ENCODE measurements at regions not wholly inside any gene's neighbourhood (a gene's known extent, or its start where the extent isn't known, plus 50 kb on each side); places are given as distances from the start of the nearest gene placed in this dataset.

GRCh38 chr14:96683562-96684289, 113.5 kb upstream of the VRK1 start:
- no peak overlapping the region for H3K4me3 ChIP-seq (ENCODE audit: insufficient read depth, low read depth, low read length)
- H3K9me3 ChIP-seq (ENCODE audit: insufficient read depth, low read depth, low read length), result peaks cover 5% of the 10 kb centered on the region
- no peak overlapping the region for H3K4me3 Mint-ChIP-seq (ENCODE audit: unreplicated experiment)
- H3K9me3 Mint-ChIP-seq (ENCODE audit: unreplicated experiment), result peaks cover 3% of the 10 kb centered on the region
- FAIRE-seq (no peak), DNase-seq (ENCODE audit: low read depth) (no peak)
- no peak for TF ChIP-seq EZH2 (IDR thresholded peaks at IDR 0.05; ENCODE audit: insufficient read depth, low read length)
- TF ChIP-seq, protein P1, sequence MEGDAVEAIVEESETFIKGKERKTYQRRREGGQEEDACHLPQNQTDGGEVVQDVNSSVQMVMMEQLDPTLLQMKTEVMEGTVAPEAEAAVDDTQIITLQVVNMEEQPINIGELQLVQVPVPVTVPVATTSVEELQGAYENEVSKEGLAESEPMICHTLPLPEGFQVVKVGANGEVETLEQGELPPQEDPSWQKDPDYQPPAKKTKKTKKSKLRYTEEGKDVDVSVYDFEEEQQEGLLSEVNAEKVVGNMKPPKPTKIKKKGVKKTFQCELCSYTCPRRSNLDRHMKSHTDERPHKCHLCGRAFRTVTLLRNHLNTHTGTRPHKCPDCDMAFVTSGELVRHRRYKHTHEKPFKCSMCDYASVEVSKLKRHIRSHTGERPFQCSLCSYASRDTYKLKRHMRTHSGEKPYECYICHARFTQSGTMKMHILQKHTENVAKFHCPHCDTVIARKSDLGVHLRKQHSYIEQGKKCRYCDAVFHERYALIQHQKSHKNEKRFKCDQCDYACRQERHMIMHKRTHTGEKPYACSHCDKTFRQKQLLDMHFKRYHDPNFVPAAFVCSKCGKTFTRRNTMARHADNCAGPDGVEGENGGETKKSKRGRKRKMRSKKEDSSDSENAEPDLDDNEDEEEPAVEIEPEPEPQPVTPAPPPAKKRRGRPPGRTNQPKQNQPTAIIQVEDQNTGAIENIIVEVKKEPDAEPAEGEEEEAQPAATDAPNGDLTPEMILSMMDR (IDR thresholded peaks at IDR 0.05; ENCODE audit: insufficient read depth, low read depth, low read length), result no peak
- no peaks in the 10 kb centered on the region for H3K4me1 ChIP-seq (ENCODE audit: insufficient read depth, low read length)
- H3K9ac ChIP-seq (ENCODE audit: low read length), result no peak overlapping the region
- no peak overlapping the region for H2AFZ ChIP-seq (ENCODE audit: low read depth, low read length)
- H3K79me2 ChIP-seq (ENCODE audit: insufficient read depth, low read length), result no peaks in the 10 kb centered on the region
- no peaks in the 10 kb centered on the region for H3K36me3 ChIP-seq (ENCODE audit: insufficient read depth, low read length)
- peaks cover 10% of the 10 kb centered on the region for H3K27me3 Mint-ChIP-seq (ENCODE audit: low read depth, unreplicated experiment)
- H3K27ac ChIP-seq (ENCODE audit: low read depth, low read length), result no peak overlapping the region
- no peaks in the 10 kb centered on the region for H4K20me1 ChIP-seq (ENCODE audit: insufficient read depth, low read length)
- no peak overlapping the region for H3K4me2 ChIP-seq (ENCODE audit: low read length)
- no peaks in the 10 kb centered on the region for H3K4me1 Mint-ChIP-seq (ENCODE audit: low read depth, unreplicated experiment)
- no peak overlapping the region for H3K27ac Mint-ChIP-seq (ENCODE audit: unreplicated experiment)
- H3K27me3 ChIP-seq (ENCODE audit: insufficient read depth, low read length), result no peaks in the 10 kb centered on the region
- H3K36me3 Mint-ChIP-seq (ENCODE audit: low read depth, unreplicated experiment), result no peaks in the 10 kb centered on the region

DNA sequence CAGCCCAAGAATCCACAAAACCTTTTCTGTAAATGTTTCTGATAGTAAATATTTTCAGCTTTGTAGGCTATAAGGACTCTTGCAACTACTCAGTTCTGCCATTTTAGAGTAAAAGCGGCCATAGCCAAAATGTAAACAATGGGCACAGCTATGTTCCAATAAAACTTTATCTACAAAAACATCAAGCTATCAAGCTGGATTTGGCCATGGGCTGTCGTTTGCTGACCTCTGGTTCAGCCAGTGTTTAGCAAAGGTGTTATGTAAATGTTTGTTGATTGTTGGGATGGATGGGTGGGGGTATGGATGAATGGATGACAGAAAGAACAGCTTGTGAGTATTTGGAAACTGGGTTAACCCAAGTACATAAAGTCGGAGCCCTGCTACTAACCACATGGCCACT, 111.1 kb upstream of the VRK1 start:
- FAIRE-seq (no peak), DNase-seq (ENCODE audit: low read depth) (no peak)
- Histone ChIP-seq H3K9me3 (ENCODE audit: insufficient read depth, low read depth, low read length) (peaks cover 5% of the 10 kb centered on the region), H3K4me2 (ENCODE audit: low read length) (no peak overlapping the region), H3K4me1 (ENCODE audit: insufficient read depth, low read length) (no peaks in the 10 kb centered on the region), H3K27me3 (ENCODE audit: insufficient read depth, low read length) (no peaks in the 10 kb centered on the region), H3K79me2 (ENCODE audit: insufficient read depth, low read length) (no peaks in the 10 kb centered on the region), H3K27ac (ENCODE audit: low read depth, low read length) (no peak overlapping the region), H2AFZ (ENCODE audit: low read depth, low read length) (no peak overlapping the region), H4K20me1 (ENCODE audit: insufficient read depth, low read length) (no peaks in the 10 kb centered on the region), H3K9ac (ENCODE audit: low read length) (no peak overlapping the region), H3K36me3 (ENCODE audit: insufficient read depth, low read length) (no peaks in the 10 kb centered on the region), H3K4me3 (ENCODE audit: insufficient read depth, low read depth, low read length) (no peak overlapping the region)
- Mint-ChIP-seq H3K36me3 (ENCODE audit: low read depth, unreplicated experiment) (no peaks in the 10 kb centered on the region), H3K9me3 (ENCODE audit: unreplicated experiment) (peaks cover 3% of the 10 kb centered on the region), H3K4me1 (ENCODE audit: low read depth, unreplicated experiment) (no peaks in the 10 kb centered on the region), H3K27ac (ENCODE audit: unreplicated experiment) (no peak overlapping the region), H3K4me3 (ENCODE audit: unreplicated experiment) (no peak overlapping the region), H3K27me3 (ENCODE audit: low read depth, unreplicated experiment) (peaks cover 13% of the 10 kb centered on the region)
- TF ChIP-seq, protein P1 (IDR thresholded peaks at IDR 0.05; ENCODE audit: insufficient read depth, low read depth, low read length), result no peak
- TF ChIP-seq EZH2 (IDR thresholded peaks at IDR 0.05; ENCODE audit: insufficient read depth, low read length), result no peak

GRCh38 chr14:96688629-96689028, 108.6 kb upstream of the VRK1 start:
- Histone ChIP-seq H3K4me2 (ENCODE audit: low read length) (no peak overlapping the region), H3K4me3 (ENCODE audit: insufficient read depth, low read depth, low read length) (no peak overlapping the region), H3K9ac (ENCODE audit: low read length) (no peak overlapping the region), H3K27me3 (ENCODE audit: insufficient read depth, low read length) (no peaks in the 10 kb centered on the region), H4K20me1 (ENCODE audit: insufficient read depth, low read length) (no peaks in the 10 kb centered on the region), H3K79me2 (ENCODE audit: insufficient read depth, low read length) (no peaks in the 10 kb centered on the region), H3K4me1 (ENCODE audit: insufficient read depth, low read length) (no peaks in the 10 kb centered on the region), H2AFZ (ENCODE audit: low read depth, low read length) (no peak overlapping the region), H3K9me3 (ENCODE audit: insufficient read depth, low read depth, low read length) (peaks cover 2% of the 10 kb centered on the region), H3K36me3 (ENCODE audit: insufficient read depth, low read length) (no peaks in the 10 kb centered on the region), H3K27ac (ENCODE audit: low read depth, low read length) (no peak overlapping the region)
- H3K27me3 Mint-ChIP-seq (ENCODE audit: low read depth, unreplicated experiment), result peaks cover 6% of the 10 kb centered on the region
- peaks cover under 1% of the 10 kb centered on the region for H3K9me3 Mint-ChIP-seq (ENCODE audit: unreplicated experiment)
- no peak overlapping the region for H3K27ac Mint-ChIP-seq (ENCODE audit: unreplicated experiment)
- H3K4me1 Mint-ChIP-seq (ENCODE audit: low read depth, unreplicated experiment), result no peaks in the 10 kb centered on the region
- H3K4me3 Mint-ChIP-seq (ENCODE audit: unreplicated experiment), result no peak overlapping the region
- FAIRE-seq, result no peak
- H3K36me3 Mint-ChIP-seq (ENCODE audit: low read depth, unreplicated experiment), result no peaks in the 10 kb centered on the region
- TF ChIP-seq, protein P1 (IDR thresholded peaks at IDR 0.05; ENCODE audit: insufficient read depth, low read depth, low read length), result no peak
- TF ChIP-seq EZH2 (IDR thresholded peaks at IDR 0.05; ENCODE audit: insufficient read depth, low read length), result no peak
- no peak for DNase-seq (ENCODE audit: low read depth)

All from astrocyte (in vitro differentiated cells and primary cell).